ENCODE measurements at regions not wholly inside any gene's neighbourhood (a gene's known extent, or its start where the extent isn't known, plus 50 kb on each side); places are given as distances from the start of the nearest gene placed in this dataset.

GRCh38 chrX:45602151-45602550 lies 401.5 kb upstream of the DIPK2B start:
- BruUV-seq (replicated peaks) = no TSS peak
- Histone ChIP-seq H3K9me3 (replicated peaks; ENCODE audit: control insufficient read depth, insufficient read depth, low read depth, low read length) (no peaks in the 10 kb centered on the region), H4K20me1 (replicated peaks; ENCODE audit: control insufficient read depth, insufficient read depth, low read length) (no peaks in the 10 kb centered on the region), H3K79me2 (ENCODE audit: control insufficient read depth, insufficient read depth, low read length) (no peaks in the 10 kb centered on the region), H3K36me3 (ENCODE audit: control insufficient read depth, insufficient read depth, low read length) (no peaks in the 10 kb centered on the region), H3K27ac (ENCODE audit: extremely low read depth, low read depth, low read length) (no peak overlapping the region), H3K4me2 (ENCODE audit: insufficient read depth, low read length) (no peak overlapping the region), H3K9ac (ENCODE audit: insufficient read depth in 1 of 2, low read depth in 2 of 2, low read length in 2 of 2) (no peak overlapping the region), H3K9me1 (ENCODE audit: control insufficient read depth, insufficient read depth, low read length) (no peaks in the 10 kb centered on the region), H3K4me3 (no peak overlapping the region), H3K27me3 (ENCODE audit: control insufficient read depth in 2 of 2, insufficient read depth in 2 of 2, low read length in 2 of 2) (no peaks in the 10 kb centered on the region), H2AFZ (ENCODE audit: low read depth, low read length) (no peak overlapping the region), H3K4me1 (replicated peaks in 1 of 2; ENCODE audit: control insufficient read depth in 2 of 2, insufficient read depth in 2 of 2, low read length in 2 of 2) (no peaks in the 10 kb centered on the region)
- 0% methylated on average over 2 of the region's 2 CpGs for WGBS (ENCODE audit: insufficient coverage, low coverage, missing lambda C conversion rate)
- in situ Hi-C loops (cut with MboI) = no loop called here
- FAIRE-seq = no peak
- no peak for ATAC-seq
- intact Hi-C loops (cut with micrococcal nuclease) = no loop called here
- ChIA-PET POLR2A (no interaction called here), CTCF (ENCODE audit: low intra/inter-chr PET ratio) (no interaction called here)
- no peak for DNase-seq (ENCODE audit: extremely low read depth in 1 of 4, low spot score in 3 of 4)
- TF ChIP-seq, protein P1, sequence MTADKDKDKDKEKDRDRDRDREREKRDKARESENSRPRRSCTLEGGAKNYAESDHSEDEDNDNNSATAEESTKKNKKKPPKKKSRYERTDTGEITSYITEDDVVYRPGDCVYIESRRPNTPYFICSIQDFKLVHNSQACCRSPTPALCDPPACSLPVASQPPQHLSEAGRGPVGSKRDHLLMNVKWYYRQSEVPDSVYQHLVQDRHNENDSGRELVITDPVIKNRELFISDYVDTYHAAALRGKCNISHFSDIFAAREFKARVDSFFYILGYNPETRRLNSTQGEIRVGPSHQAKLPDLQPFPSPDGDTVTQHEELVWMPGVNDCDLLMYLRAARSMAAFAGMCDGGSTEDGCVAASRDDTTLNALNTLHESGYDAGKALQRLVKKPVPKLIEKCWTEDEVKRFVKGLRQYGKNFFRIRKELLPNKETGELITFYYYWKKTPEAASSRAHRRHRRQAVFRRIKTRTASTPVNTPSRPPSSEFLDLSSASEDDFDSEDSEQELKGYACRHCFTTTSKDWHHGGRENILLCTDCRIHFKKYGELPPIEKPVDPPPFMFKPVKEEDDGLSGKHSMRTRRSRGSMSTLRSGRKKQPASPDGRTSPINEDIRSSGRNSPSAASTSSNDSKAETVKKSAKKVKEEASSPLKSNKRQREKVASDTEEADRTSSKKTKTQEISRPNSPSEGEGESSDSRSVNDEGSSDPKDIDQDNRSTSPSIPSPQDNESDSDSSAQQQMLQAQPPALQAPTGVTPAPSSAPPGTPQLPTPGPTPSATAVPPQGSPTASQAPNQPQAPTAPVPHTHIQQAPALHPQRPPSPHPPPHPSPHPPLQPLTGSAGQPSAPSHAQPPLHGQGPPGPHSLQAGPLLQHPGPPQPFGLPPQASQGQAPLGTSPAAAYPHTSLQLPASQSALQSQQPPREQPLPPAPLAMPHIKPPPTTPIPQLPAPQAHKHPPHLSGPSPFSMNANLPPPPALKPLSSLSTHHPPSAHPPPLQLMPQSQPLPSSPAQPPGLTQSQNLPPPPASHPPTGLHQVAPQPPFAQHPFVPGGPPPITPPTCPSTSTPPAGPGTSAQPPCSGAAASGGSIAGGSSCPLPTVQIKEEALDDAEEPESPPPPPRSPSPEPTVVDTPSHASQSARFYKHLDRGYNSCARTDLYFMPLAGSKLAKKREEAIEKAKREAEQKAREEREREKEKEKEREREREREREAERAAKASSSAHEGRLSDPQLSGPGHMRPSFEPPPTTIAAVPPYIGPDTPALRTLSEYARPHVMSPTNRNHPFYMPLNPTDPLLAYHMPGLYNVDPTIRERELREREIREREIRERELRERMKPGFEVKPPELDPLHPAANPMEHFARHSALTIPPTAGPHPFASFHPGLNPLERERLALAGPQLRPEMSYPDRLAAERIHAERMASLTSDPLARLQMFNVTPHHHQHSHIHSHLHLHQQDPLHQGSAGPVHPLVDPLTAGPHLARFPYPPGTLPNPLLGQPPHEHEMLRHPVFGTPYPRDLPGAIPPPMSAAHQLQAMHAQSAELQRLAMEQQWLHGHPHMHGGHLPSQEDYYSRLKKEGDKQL (CRISPR knock-in tag; IDR thresholded peaks at IDR 0.05; ENCODE audit: borderline replicate concordance) = no peak
- TF ChIP-seq PCBP1 (IDR thresholded peaks at IDR 0.05; ENCODE audit: low read depth, low read length, poor library complexity, severe bottlenecking) (no peak), MEIS2 (IDR thresholded peaks at IDR 0.05; ENCODE audit: partially characterized antibody) (no peak), MIER1 (IDR thresholded peaks at IDR 0.05; ENCODE audit: low read depth) (no peak), ZNF785 (CRISPR knock-in tag; IDR thresholded peaks at IDR 0.05) (no peak), ZNF766 (CRISPR knock-in tag; conservative IDR thresholded peaks at IDR 0.05) (no peak), NR2F6 (CRISPR knock-in tag; IDR thresholded peaks at IDR 0.05) (no peak), RBBP5 (IDR thresholded peaks at IDR 0.05; ENCODE audit: borderline replicate concordance, insufficient read depth, low read length, poor library complexity, severe bottlenecking) (no peak), NRF1 (conservative IDR thresholded peaks at IDR 0.05 in 1 of 2, IDR thresholded peaks at IDR 0.05 in 1 of 2) (no peak), ETV5 (CRISPR knock-in tag; IDR thresholded peaks at IDR 0.05; ENCODE audit: low read depth) (no peak), U2AF1 (optimal IDR thresholded peaks at IDR 0.05; ENCODE audit: low read depth, low read length) (no peak), MAX (CRISPR knock-in tag; IDR thresholded peaks at IDR 0.05) (no peak), HMGN3 (IDR thresholded peaks at IDR 0.05; ENCODE audit: borderline replicate concordance, extremely low read depth, insufficient read length, low read depth, low read length) (no peak), GTF2B (IDR thresholded peaks at IDR 0.05; ENCODE audit: extremely low read depth, insufficient read length) (no peak)
- TF ChIP-seq, protein P2, sequence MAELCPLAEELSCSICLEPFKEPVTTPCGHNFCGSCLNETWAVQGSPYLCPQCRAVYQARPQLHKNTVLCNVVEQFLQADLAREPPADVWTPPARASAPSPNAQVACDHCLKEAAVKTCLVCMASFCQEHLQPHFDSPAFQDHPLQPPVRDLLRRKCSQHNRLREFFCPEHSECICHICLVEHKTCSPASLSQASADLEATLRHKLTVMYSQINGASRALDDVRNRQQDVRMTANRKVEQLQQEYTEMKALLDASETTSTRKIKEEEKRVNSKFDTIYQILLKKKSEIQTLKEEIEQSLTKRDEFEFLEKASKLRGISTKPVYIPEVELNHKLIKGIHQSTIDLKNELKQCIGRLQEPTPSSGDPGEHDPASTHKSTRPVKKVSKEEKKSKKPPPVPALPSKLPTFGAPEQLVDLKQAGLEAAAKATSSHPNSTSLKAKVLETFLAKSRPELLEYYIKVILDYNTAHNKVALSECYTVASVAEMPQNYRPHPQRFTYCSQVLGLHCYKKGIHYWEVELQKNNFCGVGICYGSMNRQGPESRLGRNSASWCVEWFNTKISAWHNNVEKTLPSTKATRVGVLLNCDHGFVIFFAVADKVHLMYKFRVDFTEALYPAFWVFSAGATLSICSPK (IDR thresholded peaks at IDR 0.05; ENCODE audit: borderline replicate concordance) = no peak
